Effector memory CD4-positive, alpha-beta T cell (primary cell): ENCODE measurements at regions not wholly inside any gene's neighbourhood (a gene's known extent, or its start where the extent isn't known, plus 50 kb on each side); places are given as distances from the start of the nearest gene placed in this dataset.

ENCODE experiments used
- DNase-seq, 3 donors: peaks; one replicate each; pipeline ENCODE4 v3.0.0-alpha.2; 2020
- H3K27ac ChIP-seq: 2 replicates; pipeline ENCODE4 v1.7.0; 2013; ENCODE audit warnings: mild to moderate bottlenecking, low read length, moderate library complexity; ENCODE audit not compliant: insufficient read depth, poor library complexity, severe bottlenecking
- H3K27me3 ChIP-seq: replicated peaks from 2 replicates; pipeline ENCODE4 v1.7.0; 2013; ENCODE audit warnings: mild to moderate bottlenecking, low read length; ENCODE audit not compliant: insufficient read depth, control insufficient read depth, poor library complexity, severe bottlenecking
- H3K36me3 ChIP-seq: 2 replicates; pipeline ENCODE4 v1.7.0; 2013; ENCODE audit warnings: mild to moderate bottlenecking, low read length, moderate library complexity; ENCODE audit not compliant: control insufficient read depth, insufficient read depth
- H3K4me1 ChIP-seq: 2 replicates; pipeline ENCODE4 v1.7.0; 2013; ENCODE audit warnings: low read length, mild to moderate bottlenecking; ENCODE audit not compliant: control insufficient read depth, insufficient read depth, poor library complexity, severe bottlenecking
- H3K4me3 ChIP-seq: 2 replicates; pipeline ENCODE4 v1.7.0; 2013; ENCODE audit warnings: low read length, low read depth, mild to moderate bottlenecking; ENCODE audit not compliant: insufficient read depth, poor library complexity, severe bottlenecking
- H3K9me3 ChIP-seq: 2 replicates; pipeline ENCODE4 v1.7.0; 2013; ENCODE audit warnings: mild to moderate bottlenecking, low read length, moderate library complexity; ENCODE audit not compliant: control insufficient read depth

DNA sequence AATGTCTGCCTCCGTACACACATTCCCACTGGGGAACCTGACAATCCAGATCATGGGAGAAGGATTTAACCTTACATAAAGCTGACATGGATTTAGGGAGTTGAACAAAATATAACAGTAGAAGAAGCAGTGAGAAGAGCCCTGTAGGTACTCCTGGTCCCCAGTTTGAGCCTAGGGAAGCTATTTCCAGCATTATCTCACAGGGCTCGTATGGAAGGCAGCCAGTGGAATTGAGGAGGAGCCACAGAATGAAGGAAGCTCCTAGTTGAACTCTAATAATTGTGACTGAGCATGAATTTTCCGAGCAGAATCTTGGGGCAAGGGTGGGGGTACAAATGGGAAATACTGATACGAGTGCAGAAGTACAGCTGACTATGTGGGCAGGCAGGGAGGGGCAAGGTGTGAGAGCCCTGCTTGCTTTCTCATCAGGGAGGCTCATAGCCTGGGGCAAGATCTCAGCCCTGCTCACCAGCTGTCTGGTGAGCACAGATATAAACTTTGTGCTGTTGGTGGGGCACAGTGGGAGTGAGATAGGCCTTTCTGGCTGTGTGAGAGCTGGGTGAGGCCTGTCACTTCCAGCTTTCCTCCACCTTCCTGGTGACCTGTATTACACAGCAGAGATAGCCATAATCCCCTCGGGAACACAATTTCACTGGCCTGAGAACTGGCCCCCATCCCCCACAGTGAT, 290.7 kb upstream of the IL12B start:
- Histone ChIP-seq H3K4me1 (no peaks in the 10 kb centered on the region), H3K36me3 (no peaks in the 10 kb centered on the region), H3K4me3 (no peak overlapping the region), H3K9me3 (no peaks in the 10 kb centered on the region), H3K27ac (no peak overlapping the region), H3K27me3 (no peaks in the 10 kb centered on the region)
- DNase-seq: no peak

DNA sequence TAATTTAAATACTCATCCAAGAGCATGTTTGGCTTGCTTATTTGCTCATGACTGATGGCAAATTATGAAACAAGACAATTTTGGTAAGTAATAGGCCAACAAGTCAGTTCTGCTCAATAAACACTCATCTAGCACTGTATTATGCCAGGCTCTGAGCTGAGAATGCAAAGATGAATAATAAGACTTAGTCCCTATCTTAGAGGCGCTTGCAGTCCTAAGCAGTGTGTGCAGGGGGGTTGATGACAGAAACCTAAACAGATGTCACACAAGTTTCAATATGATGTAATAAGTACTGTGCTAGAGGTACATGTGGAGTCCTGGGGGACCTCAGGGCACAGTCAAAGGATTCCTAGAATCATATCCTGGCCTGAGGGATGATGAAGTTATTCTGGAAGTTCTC, 287.6 kb upstream of the ADRA1B start:
- no peaks in the 10 kb centered on the region for H3K27me3 ChIP-seq
- no peak for DNase-seq
- no peak overlapping the region for H3K4me3 ChIP-seq
- H3K36me3 ChIP-seq: no peaks in the 10 kb centered on the region
- no peaks in the 10 kb centered on the region for H3K4me1 ChIP-seq
- H3K9me3 ChIP-seq: no peaks in the 10 kb centered on the region
- no peak overlapping the region for H3K27ac ChIP-seq

DNA sequence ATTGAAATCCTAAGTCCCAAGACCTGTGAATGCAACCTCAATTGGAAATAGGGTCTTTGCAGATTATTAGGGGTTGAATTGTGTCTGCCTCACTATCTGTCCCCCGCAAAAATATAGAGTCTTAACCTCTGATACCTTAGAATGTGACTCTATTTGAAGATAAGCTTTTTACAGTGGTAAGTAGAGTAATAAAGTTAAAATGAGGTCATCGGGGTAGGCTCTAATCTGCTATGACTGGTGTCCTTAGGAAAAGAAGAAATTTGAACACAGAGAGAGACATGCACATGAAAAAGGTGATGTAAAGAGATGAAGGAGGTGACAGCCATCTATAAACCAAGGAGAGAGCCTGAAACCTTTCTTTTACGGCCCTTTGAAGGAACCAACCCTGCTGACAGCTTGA, 287.1 kb upstream of the ADRA1B start:
- Histone ChIP-seq H3K4me1 (no peaks in the 10 kb centered on the region), H3K9me3 (no peaks in the 10 kb centered on the region), H3K36me3 (no peaks in the 10 kb centered on the region), H3K4me3 (no peak overlapping the region), H3K27ac (no peak overlapping the region), H3K27me3 (no peaks in the 10 kb centered on the region)
- no peak for DNase-seq

DNA sequence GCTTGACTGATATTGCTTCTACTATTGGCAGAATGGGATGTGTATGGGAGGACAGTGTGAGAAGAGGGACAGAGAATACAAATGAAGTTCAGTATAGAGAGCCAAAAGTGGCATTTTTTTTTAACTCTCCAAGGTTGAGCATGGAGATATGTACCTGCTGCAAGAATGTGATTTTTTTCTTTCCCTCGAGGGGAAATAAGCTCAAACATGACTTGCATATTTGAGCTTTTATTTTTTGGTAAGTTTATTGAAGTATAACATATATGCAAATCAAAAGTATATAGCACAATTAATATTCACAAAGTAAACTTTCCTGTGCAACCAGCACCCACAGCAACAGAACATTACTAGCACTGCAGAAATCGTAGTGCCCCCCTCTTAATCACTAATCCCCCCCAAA, 285.7 kb upstream of the ADRA1B start:
- no peaks in the 10 kb centered on the region for H3K27me3 ChIP-seq
- no peak for DNase-seq
- H3K4me3 ChIP-seq: no peak overlapping the region
- H3K9me3 ChIP-seq: no peaks in the 10 kb centered on the region
- H3K36me3 ChIP-seq: no peaks in the 10 kb centered on the region
- no peak overlapping the region for H3K27ac ChIP-seq
- H3K4me1 ChIP-seq: no peaks in the 10 kb centered on the region

DNA sequence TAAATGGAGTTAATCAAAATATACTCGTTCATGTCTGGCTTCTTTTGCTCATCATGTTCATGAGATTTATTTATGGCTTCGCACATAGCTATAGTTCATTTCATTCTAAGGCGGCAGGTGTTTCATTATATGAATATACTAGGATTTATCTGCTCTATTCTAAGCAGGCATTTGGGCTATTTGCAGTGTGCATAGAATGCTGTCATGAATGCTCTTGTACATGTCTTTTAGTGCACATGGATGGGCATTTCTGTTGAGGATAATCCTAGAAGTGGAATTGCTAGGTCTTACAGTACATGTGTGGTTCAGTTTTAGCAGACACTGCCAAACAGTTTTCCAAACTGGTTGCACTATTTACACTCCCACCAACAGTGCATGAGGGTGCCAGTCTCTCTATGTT, 285.3 kb upstream of the ADRA1B start:
- no peaks in the 10 kb centered on the region for H3K9me3 ChIP-seq
- H3K4me3 ChIP-seq: no peak overlapping the region
- H3K36me3 ChIP-seq: no peaks in the 10 kb centered on the region
- no peak overlapping the region for H3K27ac ChIP-seq
- no peaks in the 10 kb centered on the region for H3K4me1 ChIP-seq
- H3K27me3 ChIP-seq: no peaks in the 10 kb centered on the region
- DNase-seq: no peak

DNA sequence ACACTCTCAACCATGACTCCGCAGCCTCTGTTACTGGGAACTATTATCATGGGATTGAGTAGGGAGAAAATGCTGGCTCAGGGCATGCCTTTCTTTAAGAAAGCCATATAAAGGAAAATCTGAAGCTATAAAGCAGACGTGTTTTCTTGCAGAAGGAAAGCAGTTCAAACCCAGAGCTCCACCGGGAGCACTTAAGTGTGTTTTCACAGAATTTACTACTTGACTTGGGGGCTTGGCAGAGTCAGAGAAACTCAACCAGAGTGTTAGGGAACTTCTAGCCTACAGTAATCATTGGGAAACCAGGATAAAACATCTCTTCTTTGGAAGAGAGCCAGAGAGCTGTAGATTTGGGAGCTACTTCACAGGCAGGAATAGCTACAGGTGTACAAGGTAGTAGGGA, 283.4 kb upstream of the ADRA1B start:
- Histone ChIP-seq H3K36me3 (no peaks in the 10 kb centered on the region), H3K27me3 (no peaks in the 10 kb centered on the region), H3K27ac (no peak overlapping the region), H3K4me1 (no peaks in the 10 kb centered on the region), H3K4me3 (no peak overlapping the region), H3K9me3 (no peaks in the 10 kb centered on the region)
- no peak for DNase-seq

DNA sequence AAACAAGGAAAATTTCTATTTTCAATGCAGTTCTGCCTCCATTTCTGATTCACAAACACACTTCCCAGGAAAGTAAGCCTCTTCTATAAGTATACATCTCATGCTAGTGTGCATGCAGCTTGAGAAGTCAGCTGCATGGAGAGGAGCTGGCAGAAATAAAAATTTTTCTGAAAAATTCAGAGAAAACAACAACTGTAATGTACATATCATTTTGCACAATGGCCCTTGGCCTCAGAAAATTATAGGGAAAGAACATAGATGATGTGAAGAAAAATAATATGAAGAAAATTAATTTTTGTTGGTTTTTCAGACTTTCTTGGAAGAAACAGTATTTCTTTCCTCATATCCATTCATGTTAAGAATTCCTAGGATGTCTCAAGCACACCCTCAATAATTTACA, 277.8 kb upstream of the ADRA1B start:
- no peak overlapping the region for H3K27ac ChIP-seq
- no peak overlapping the region for H3K4me3 ChIP-seq
- no peaks in the 10 kb centered on the region for H3K36me3 ChIP-seq
- H3K9me3 ChIP-seq: no peaks in the 10 kb centered on the region
- DNase-seq: no peak
- H3K4me1 ChIP-seq: no peaks in the 10 kb centered on the region
- H3K27me3 ChIP-seq: no peaks in the 10 kb centered on the region

DNA sequence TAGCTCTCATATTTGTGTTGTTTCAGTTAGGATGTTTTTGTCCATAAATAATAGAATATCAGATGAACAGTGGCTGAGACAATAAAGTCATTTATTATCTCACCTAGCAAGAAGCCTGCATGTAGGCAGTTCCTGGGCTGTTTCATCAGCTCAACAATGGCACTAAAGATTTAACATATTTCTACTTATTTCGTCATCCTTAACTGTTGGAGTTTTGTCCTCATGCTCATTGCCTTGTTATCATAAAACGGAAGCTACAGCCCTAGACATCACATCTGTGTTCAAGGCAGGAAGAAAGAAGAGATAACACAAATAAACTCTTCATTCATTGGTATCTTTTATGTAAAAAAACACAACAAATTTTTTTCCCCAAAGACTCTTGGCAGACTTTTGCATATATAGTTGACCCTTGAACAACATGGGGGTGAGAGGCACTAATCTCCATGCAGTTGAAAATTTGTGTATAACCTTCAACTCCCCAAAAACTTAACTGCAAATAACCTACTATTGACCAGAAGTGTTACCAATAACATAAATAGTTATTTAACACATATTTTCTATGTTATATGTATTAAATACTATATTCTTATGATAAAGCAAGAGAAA, 277.2 kb upstream of the ADRA1B start:
- Histone ChIP-seq H3K36me3 (no peaks in the 10 kb centered on the region), H3K27me3 (no peaks in the 10 kb centered on the region), H3K27ac (no peak overlapping the region), H3K4me1 (no peaks in the 10 kb centered on the region), H3K4me3 (no peak overlapping the region), H3K9me3 (no peaks in the 10 kb centered on the region)
- no peak for DNase-seq

DNA sequence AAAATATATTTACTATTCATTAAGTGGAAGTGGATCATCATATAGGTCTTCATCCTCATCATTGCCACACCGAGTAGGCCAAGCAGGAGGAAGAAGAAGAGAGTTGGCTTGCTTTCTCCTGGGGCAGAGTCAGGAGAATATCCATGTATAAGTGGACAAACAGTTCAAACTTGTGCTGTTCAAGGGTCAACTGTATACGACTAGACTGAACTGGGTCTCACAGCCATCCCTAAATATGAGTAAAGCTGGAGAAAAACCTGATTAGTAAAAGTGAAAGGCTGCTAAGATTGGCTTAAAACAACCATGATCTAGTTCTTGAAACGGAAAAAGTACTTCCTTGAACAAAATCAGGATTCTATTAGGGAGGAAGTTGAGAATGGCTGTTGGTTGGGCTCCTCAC, 276.7 kb upstream of the ADRA1B start:
- no peak overlapping the region for H3K4me3 ChIP-seq
- no peak overlapping the region for H3K27ac ChIP-seq
- no peaks in the 10 kb centered on the region for H3K36me3 ChIP-seq
- no peaks in the 10 kb centered on the region for H3K4me1 ChIP-seq
- H3K27me3 ChIP-seq: no peaks in the 10 kb centered on the region
- no peak for DNase-seq
- no peaks in the 10 kb centered on the region for H3K9me3 ChIP-seq

DNA sequence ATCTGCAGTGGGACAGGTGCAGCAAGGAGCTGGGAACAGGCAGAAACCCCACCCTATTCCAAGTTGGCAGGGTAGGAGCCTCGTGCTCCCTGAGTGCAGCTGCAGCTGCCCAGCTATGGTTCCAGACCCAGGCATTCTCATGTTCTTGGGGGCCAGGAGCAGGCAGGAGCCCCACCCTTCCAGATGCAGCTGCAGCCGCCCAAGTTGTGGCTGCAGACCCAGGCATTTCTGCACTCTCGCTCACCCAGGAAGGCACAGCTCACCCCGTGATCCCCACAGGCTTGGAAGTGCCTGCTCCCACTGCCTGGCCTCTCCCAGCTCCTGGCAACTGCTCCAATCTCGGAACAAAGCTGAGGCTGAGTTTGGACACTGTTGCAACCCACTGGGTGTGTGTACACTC, 275.8 kb upstream of the ADRA1B start:
- DNase-seq: no peak
- Histone ChIP-seq H3K36me3 (no peaks in the 10 kb centered on the region), H3K27me3 (no peaks in the 10 kb centered on the region)

More for the DNA sequence above, 275.8 kb upstream of the ADRA1B start:
- H3K9me3 ChIP-seq: no peaks in the 10 kb centered on the region
- no peak overlapping the region for H3K4me3 ChIP-seq
- no peaks in the 10 kb centered on the region for H3K4me1 ChIP-seq
- no peak overlapping the region for H3K27ac ChIP-seq
